GM23338 (cell line): ENCODE measurements at regions not wholly inside any gene's neighbourhood (a gene's known extent, or its start where the extent isn't known, plus 50 kb on each side); places are given as distances from the start of the nearest gene placed in this dataset.

Experiments used
- CREB1 ChIP-seq: fragments of 250-450 bp; sonication (Bioruptor Pico); IDR thresholded peaks from 2 replicates; pipeline ENCODE4 v1.5.0; 2020; ENCODE audit warnings: low read depth, mild to moderate bottlenecking, moderate library complexity
- EZH2 ChIP-seq: fragments of 200-600 bp; sonication (generic); IDR thresholded peaks from one replicate; pipeline ENCODE4 v1.8.0; 2017; ENCODE audit warnings: antibody characterized with exemption, mild to moderate bottlenecking, low read depth; ENCODE audit not compliant: unreplicated experiment
- EZH2phosphoT487 ChIP-seq: fragments of 200-600 bp; sonication (generic); IDR thresholded peaks from one replicate; pipeline ENCODE4 v1.8.1; 2018; ENCODE audit warnings: antibody characterized with exemption; ENCODE audit not compliant: unreplicated experiment
- JUNB ChIP-seq: IDR thresholded peaks from one replicate; pipeline ENCODE4 v1.6.1; 2016; ENCODE audit warnings: antibody characterized with exemption; ENCODE audit not compliant: unreplicated experiment
- NANOG ChIP-seq: IDR thresholded peaks from 2 replicates; pipeline ENCODE4 v1.6.1; 2016; ENCODE audit warnings: antibody characterized with exemption, borderline replicate concordance
- POLR2AphosphoS5 ChIP-seq: IDR thresholded peaks from 2 replicates; pipeline ENCODE4 v1.6.1; 2016; ENCODE audit warnings: antibody characterized with exemption, low read depth
- STAT1 ChIP-seq: IDR thresholded peaks from one replicate; pipeline ENCODE4 v1.6.1; 2016; ENCODE audit warnings: antibody characterized with exemption; ENCODE audit not compliant: unreplicated experiment
- ZNF114 ChIP-seq: fragments of 250-450 bp; sonication (Bioruptor Pico); IDR thresholded peaks from 2 replicates; pipeline ENCODE4 v1.5.0; 2020; ENCODE audit warnings: mild to moderate bottlenecking, moderate library complexity
- TF ChIP-seq, protein P1 (sequence below), 2 experiments: fragments of 200-600 bp in 1 of 2; sonication (generic) in 1 of 2; conservative IDR thresholded peaks; 2 replicates each; pipeline versions ENCODE4 v1.5.1 to v1.6.1; 2016 to 2017; ENCODE audit warnings: antibody characterized with exemption in 2 of 2, low read depth in 2 of 2, mild to moderate bottlenecking in 2 of 2, moderate library complexity in 1 of 2
- TF ChIP-seq, protein P2 (sequence below): IDR thresholded peaks from one replicate; pipeline ENCODE4 v1.6.1; 2018; ENCODE audit warnings: antibody characterized with exemption; ENCODE audit not compliant: unreplicated experiment
- TF ChIP-seq, protein P3 (sequence below): IDR thresholded peaks from 2 replicates; pipeline ENCODE4 v1.6.1; 2016; ENCODE audit warnings: antibody characterized with exemption
- TF ChIP-seq, protein P4 (sequence below): fragments of 250-450 bp; sonication (Bioruptor Pico); IDR thresholded peaks from 2 replicates; pipeline ENCODE4 v1.5.0; 2020; ENCODE audit warnings: mild to moderate bottlenecking, moderate library complexity

DNA sequence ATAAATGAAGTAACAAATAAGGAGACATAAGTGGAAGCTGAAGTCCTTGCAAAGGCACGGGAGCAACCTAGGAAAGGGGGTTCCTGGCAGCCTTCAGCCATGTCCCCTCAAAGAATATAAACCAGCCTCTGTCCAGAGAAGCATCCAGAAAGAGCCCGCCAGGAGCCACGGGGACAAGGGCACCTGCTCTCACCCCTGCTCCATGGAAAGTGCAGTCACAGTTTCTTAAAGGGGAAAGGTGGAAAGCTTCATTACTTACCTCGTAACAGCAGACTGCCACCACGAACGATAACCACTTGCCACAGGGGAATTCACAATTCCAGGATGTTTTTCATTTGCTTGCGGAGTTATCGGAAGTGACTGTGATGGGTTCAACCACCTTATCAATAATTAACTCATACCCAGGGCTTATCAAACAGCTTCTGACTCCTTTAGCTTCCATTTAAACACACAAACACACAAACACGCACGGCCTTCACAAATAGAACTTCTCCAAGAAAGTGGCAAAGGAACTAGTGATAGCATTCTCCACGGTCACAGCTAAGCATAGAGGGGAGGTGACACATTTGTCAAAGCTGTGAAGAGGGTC, 134.2 kb upstream of the IGF1R start:
- TF ChIP-seq, protein P1, sequence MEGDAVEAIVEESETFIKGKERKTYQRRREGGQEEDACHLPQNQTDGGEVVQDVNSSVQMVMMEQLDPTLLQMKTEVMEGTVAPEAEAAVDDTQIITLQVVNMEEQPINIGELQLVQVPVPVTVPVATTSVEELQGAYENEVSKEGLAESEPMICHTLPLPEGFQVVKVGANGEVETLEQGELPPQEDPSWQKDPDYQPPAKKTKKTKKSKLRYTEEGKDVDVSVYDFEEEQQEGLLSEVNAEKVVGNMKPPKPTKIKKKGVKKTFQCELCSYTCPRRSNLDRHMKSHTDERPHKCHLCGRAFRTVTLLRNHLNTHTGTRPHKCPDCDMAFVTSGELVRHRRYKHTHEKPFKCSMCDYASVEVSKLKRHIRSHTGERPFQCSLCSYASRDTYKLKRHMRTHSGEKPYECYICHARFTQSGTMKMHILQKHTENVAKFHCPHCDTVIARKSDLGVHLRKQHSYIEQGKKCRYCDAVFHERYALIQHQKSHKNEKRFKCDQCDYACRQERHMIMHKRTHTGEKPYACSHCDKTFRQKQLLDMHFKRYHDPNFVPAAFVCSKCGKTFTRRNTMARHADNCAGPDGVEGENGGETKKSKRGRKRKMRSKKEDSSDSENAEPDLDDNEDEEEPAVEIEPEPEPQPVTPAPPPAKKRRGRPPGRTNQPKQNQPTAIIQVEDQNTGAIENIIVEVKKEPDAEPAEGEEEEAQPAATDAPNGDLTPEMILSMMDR (conservative IDR thresholded peaks at IDR 0.05; ENCODE audit: low read depth in 2 of 2), result no peak
- TF ChIP-seq, protein P2, sequence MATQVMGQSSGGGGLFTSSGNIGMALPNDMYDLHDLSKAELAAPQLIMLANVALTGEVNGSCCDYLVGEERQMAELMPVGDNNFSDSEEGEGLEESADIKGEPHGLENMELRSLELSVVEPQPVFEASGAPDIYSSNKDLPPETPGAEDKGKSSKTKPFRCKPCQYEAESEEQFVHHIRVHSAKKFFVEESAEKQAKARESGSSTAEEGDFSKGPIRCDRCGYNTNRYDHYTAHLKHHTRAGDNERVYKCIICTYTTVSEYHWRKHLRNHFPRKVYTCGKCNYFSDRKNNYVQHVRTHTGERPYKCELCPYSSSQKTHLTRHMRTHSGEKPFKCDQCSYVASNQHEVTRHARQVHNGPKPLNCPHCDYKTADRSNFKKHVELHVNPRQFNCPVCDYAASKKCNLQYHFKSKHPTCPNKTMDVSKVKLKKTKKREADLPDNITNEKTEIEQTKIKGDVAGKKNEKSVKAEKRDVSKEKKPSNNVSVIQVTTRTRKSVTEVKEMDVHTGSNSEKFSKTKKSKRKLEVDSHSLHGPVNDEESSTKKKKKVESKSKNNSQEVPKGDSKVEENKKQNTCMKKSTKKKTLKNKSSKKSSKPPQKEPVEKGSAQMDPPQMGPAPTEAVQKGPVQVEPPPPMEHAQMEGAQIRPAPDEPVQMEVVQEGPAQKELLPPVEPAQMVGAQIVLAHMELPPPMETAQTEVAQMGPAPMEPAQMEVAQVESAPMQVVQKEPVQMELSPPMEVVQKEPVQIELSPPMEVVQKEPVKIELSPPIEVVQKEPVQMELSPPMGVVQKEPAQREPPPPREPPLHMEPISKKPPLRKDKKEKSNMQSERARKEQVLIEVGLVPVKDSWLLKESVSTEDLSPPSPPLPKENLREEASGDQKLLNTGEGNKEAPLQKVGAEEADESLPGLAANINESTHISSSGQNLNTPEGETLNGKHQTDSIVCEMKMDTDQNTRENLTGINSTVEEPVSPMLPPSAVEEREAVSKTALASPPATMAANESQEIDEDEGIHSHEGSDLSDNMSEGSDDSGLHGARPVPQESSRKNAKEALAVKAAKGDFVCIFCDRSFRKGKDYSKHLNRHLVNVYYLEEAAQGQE, result no peak
- TF ChIP-seq EZH2phosphoT487, result no peak
- no peak for TF ChIP-seq ZNF114
- no peak for TF ChIP-seq EZH2
- no peak for TF ChIP-seq CREB1 (CRISPR knock-in tag)
- TF ChIP-seq POLR2AphosphoS5, result no peak
- no peak for TF ChIP-seq NANOG
- TF ChIP-seq JUNB, result no peak
- TF ChIP-seq, protein P3, sequence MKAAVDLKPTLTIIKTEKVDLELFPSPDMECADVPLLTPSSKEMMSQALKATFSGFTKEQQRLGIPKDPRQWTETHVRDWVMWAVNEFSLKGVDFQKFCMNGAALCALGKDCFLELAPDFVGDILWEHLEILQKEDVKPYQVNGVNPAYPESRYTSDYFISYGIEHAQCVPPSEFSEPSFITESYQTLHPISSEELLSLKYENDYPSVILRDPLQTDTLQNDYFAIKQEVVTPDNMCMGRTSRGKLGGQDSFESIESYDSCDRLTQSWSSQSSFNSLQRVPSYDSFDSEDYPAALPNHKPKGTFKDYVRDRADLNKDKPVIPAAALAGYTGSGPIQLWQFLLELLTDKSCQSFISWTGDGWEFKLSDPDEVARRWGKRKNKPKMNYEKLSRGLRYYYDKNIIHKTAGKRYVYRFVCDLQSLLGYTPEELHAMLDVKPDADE, result no peak
- no peak for TF ChIP-seq STAT1
- TF ChIP-seq, protein P4, sequence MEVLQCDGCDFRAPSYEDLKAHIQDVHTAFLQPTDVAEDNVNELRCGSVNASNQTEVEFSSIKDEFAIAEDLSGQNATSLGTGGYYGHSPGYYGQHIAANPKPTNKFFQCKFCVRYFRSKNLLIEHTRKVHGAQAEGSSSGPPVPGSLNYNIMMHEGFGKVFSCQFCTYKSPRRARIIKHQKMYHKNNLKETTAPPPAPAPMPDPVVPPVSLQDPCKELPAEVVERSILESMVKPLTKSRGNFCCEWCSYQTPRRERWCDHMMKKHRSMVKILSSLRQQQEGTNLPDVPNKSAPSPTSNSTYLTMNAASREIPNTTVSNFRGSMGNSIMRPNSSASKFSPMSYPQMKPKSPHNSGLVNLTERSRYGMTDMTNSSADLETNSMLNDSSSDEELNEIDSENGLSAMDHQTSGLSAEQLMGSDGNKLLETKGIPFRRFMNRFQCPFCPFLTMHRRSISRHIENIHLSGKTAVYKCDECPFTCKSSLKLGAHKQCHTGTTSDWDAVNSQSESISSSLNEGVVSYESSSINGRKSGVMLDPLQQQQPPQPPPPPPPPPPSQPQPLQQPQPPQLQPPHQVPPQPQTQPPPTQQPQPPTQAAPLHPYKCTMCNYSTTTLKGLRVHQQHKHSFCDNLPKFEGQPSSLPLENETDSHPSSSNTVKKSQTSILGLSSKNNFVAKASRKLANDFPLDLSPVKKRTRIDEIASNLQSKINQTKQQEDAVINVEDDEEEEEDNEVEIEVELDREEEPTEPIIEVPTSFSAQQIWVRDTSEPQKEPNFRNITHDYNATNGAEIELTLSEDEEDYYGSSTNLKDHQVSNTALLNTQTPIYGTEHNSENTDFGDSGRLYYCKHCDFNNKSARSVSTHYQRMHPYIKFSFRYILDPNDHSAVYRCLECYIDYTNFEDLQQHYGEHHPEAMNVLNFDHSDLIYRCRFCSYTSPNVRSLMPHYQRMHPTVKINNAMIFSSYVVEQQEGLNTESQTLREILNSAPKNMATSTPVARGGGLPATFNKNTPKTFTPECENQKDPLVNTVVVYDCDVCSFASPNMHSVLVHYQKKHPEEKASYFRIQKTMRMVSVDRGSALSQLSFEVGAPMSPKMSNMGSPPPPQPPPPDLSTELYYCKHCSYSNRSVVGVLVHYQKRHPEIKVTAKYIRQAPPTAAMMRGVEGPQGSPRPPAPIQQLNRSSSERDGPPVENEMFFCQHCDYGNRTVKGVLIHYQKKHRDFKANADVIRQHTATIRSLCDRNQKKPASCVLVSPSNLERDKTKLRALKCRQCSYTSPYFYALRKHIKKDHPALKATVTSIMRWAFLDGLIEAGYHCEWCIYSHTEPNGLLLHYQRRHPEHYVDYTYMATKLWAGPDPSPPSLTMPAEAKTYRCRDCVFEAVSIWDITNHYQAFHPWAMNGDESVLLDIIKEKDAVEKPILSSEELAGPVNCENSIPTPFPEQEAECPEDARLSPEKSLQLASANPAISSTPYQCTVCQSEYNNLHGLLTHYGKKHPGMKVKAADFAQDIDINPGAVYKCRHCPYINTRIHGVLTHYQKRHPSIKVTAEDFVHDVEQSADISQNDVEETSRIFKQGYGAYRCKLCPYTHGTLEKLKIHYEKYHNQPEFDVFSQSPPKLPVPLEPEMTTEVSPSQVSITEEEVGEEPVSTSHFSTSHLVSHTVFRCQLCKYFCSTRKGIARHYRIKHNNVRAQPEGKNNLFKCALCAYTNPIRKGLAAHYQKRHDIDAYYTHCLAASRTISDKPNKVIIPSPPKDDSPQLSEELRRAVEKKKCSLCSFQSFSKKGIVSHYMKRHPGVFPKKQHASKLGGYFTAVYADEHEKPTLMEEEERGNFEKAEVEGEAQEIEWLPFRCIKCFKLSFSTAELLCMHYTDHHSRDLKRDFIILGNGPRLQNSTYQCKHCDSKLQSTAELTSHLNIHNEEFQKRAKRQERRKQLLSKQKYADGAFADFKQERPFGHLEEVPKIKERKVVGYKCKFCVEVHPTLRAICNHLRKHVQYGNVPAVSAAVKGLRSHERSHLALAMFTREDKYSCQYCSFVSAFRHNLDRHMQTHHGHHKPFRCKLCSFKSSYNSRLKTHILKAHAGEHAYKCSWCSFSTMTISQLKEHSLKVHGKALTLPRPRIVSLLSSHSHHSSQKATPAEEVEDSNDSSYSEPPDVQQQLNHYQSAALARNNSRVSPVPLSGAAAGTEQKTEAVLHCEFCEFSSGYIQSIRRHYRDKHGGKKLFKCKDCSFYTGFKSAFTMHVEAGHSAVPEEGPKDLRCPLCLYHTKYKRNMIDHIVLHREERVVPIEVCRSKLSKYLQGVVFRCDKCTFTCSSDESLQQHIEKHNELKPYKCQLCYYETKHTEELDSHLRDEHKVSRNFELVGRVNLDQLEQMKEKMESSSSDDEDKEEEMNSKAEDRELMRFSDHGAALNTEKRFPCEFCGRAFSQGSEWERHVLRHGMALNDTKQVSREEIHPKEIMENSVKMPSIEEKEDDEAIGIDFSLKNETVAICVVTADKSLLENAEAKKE (CRISPR knock-in tag), result no peak
